ENCODE measurements at regions not wholly inside any gene's neighbourhood (a gene's known extent, or its start where the extent isn't known, plus 50 kb on each side); places are given as distances from the start of the nearest gene placed in this dataset.
"Not testable (repeated sequence)": the region's sequence is repeated elsewhere in the genome, so short reads cannot be mapped to it uniquely, and the experiment has no call there.

GRCh38 chr2:16182841-16183240, 242.5 kb downstream of the MYCN start:
- DNase-seq, result no peak
- ChIA-PET CTCF (interaction anchor here (1.2 kb wide), 1 partner anchor 11 kb away, joined by 3 read pairs; no protein-coding TSS in a partner anchor), POLR2A (no interaction called here)
- Histone ChIP-seq H3K27me3 (ENCODE audit: control insufficient read depth in 1 of 2, insufficient read depth in 2 of 2, low read length in 2 of 2) (no peaks in the 10 kb centered on the region), H3K4me1 (ENCODE audit: insufficient read depth, low read length) (no peaks in the 10 kb centered on the region), H3K9me3 (ENCODE audit: control insufficient read depth in 1 of 2, insufficient read depth in 1 of 2, low read length in 2 of 2) (peaks cover 0 to 11% of the 10 kb centered on the region in 2 experiments), H3K4me3 (ENCODE audit: low read length) (no peak overlapping the region), H3K36me3 (ENCODE audit: insufficient read depth, low read length) (no peaks in the 10 kb centered on the region), H3K27ac (ENCODE audit: low read depth in 1 of 2, low read length in 2 of 2) (no peak overlapping the region)
- peaks cover 4% of the 10 kb centered on the region for H3K27me3 Mint-ChIP-seq
- H3K4me1 Mint-ChIP-seq (ENCODE audit: low read depth), result no peaks in the 10 kb centered on the region
- intact Hi-C loops (cut with DNase I, micrococcal nuclease), result no loop called here
- no peak overlapping the region for H3K27ac Mint-ChIP-seq
- H3K9me3 Mint-ChIP-seq, result no peaks in the 10 kb centered on the region
- H3K4me3 Mint-ChIP-seq, result no peak overlapping the region
- no peaks in the 10 kb centered on the region for H3K36me3 Mint-ChIP-seq (ENCODE audit: low read depth)
- ATAC-seq (ENCODE audit: poor library complexity), result no peak
- no peak for TF ChIP-seq CTCF (IDR thresholded peaks at IDR 0.05)

GRCh38 chr2:16182311-16182815, 242.0 kb downstream of the MYCN start:
- DNase-seq; POLR2A ChIA-PET; intact Hi-C loops (cut with DNase I, micrococcal nuclease); H3K4me1 ChIP-seq (ENCODE audit: insufficient read depth, low read length); H3K9me3 Mint-ChIP-seq; H3K4me3 Mint-ChIP-seq; H3K4me3 ChIP-seq (ENCODE audit: low read length); H3K36me3 ChIP-seq (ENCODE audit: insufficient read depth, low read length); H3K27me3 ChIP-seq (ENCODE audit: control insufficient read depth in 1 of 2, insufficient read depth in 2 of 2, low read length in 2 of 2); ATAC-seq (ENCODE audit: poor library complexity); H3K27ac Mint-ChIP-seq; H3K27ac ChIP-seq (ENCODE audit: low read depth in 1 of 2, low read length in 2 of 2); H3K36me3 Mint-ChIP-seq (ENCODE audit: low read depth); H3K27me3 Mint-ChIP-seq; H3K4me1 Mint-ChIP-seq (ENCODE audit: low read depth): not testable (repeated sequence)
- CTCF ChIA-PET, result interaction anchor here (1.2 kb wide), 1 partner anchor 11 kb away, joined by 3 read pairs; no protein-coding TSS in a partner anchor
- H3K9me3 ChIP-seq (ENCODE audit: control insufficient read depth in 1 of 2, insufficient read depth in 1 of 2, low read length in 2 of 2), result peaks cover 0 to 11% of the 10 kb centered on the region in 2 experiments

GRCh38 chr2:16181741-16182090, 241.4 kb downstream of the MYCN start:
- H3K4me1 ChIP-seq (ENCODE audit: insufficient read depth, low read length), result no peaks in the 10 kb centered on the region
- ATAC-seq (ENCODE audit: poor library complexity), result no peak
- Mint-ChIP-seq H3K27ac (no peak overlapping the region), H3K27me3 (peaks cover 4% of the 10 kb centered on the region), H3K4me3 (no peak overlapping the region), H3K4me1 (ENCODE audit: low read depth) (no peaks in the 10 kb centered on the region), H3K36me3 (ENCODE audit: low read depth) (no peaks in the 10 kb centered on the region), H3K9me3 (no peaks in the 10 kb centered on the region)
- ChIA-PET POLR2A (no interaction called here), CTCF (no interaction called here)
- intact Hi-C loops (cut with DNase I, micrococcal nuclease), result no loop called here
- no peak for DNase-seq
- no peak overlapping the region for H3K4me3 ChIP-seq (ENCODE audit: low read length)
- no peak overlapping the region for H3K27ac ChIP-seq (ENCODE audit: low read depth in 1 of 2, low read length in 2 of 2)
- H3K9me3 ChIP-seq (ENCODE audit: control insufficient read depth in 1 of 2, insufficient read depth in 1 of 2, low read length in 2 of 2), result peaks cover 0 to 11% of the 10 kb centered on the region in 2 experiments
- no peak for TF ChIP-seq CTCF (IDR thresholded peaks at IDR 0.05)
- H3K36me3 ChIP-seq (ENCODE audit: insufficient read depth, low read length), result no peaks in the 10 kb centered on the region
- no peaks in the 10 kb centered on the region for H3K27me3 ChIP-seq (ENCODE audit: control insufficient read depth in 1 of 2, insufficient read depth in 2 of 2, low read length in 2 of 2)

GRCh38 chr2:16181062-16181740, 240.9 kb downstream of the MYCN start:
- H3K36me3 Mint-ChIP-seq (ENCODE audit: low read depth), result no peaks in the 10 kb centered on the region
- Histone ChIP-seq H3K9me3 (ENCODE audit: control insufficient read depth in 1 of 2, insufficient read depth in 1 of 2, low read length in 2 of 2) (peaks cover 0 to 11% of the 10 kb centered on the region in 2 experiments), H3K4me3 (ENCODE audit: low read length) (no peak overlapping the region), H3K27ac (ENCODE audit: low read depth in 1 of 2, low read length in 2 of 2) (no peak overlapping the region), H3K36me3 (ENCODE audit: insufficient read depth, low read length) (no peaks in the 10 kb centered on the region), H3K27me3 (ENCODE audit: control insufficient read depth in 1 of 2, insufficient read depth in 2 of 2, low read length in 2 of 2) (no peaks in the 10 kb centered on the region), H3K4me1 (ENCODE audit: insufficient read depth, low read length) (no peaks in the 10 kb centered on the region)
- no peak overlapping the region for H3K27ac Mint-ChIP-seq
- peaks cover 4% of the 10 kb centered on the region for H3K27me3 Mint-ChIP-seq
- DNase-seq, result no peak
- no peak for TF ChIP-seq CTCF (IDR thresholded peaks at IDR 0.05)
- no peaks in the 10 kb centered on the region for H3K9me3 Mint-ChIP-seq
- H3K4me1 Mint-ChIP-seq (ENCODE audit: low read depth), result no peaks in the 10 kb centered on the region
- POLR2A ChIA-PET, result no interaction called here
- ATAC-seq (ENCODE audit: poor library complexity), result no peak
- CTCF ChIA-PET, result no interaction called here
- intact Hi-C loops (cut with DNase I, micrococcal nuclease), result no loop called here
- H3K4me3 Mint-ChIP-seq, result no peak overlapping the region
